Glutamatergic neuron (in vitro differentiated cells): ENCODE measurements at regions not wholly inside any gene's neighbourhood (a gene's known extent, or its start where the extent isn't known, plus 50 kb on each side); places are given as distances from the start of the nearest gene placed in this dataset.

ENCODE experiments used
- DNase-seq: peaks from one replicate; pipeline ENCODE4 v3.0.0; 2022
- H3K27ac Mint-ChIP-seq: one replicate; pipeline ENCODE4 v1.8.0; 2020; ENCODE audit warnings: mild to moderate bottlenecking, mixed read lengths, inconsistent platforms; ENCODE audit not compliant: unreplicated experiment
- H3K27me3 Mint-ChIP-seq: one replicate; pipeline ENCODE4 v1.8.0; 2020; ENCODE audit warnings: mild to moderate bottlenecking, moderate library complexity, mixed read lengths, inconsistent platforms; ENCODE audit not compliant: unreplicated experiment
- H3K36me3 Mint-ChIP-seq: one replicate; pipeline ENCODE4 v1.8.0; 2020; ENCODE audit warnings: mild to moderate bottlenecking, mixed read lengths, inconsistent platforms; ENCODE audit not compliant: unreplicated experiment
- H3K4me1 Mint-ChIP-seq: one replicate; pipeline ENCODE4 v1.8.0; 2020; ENCODE audit warnings: mild to moderate bottlenecking, low read depth, mixed read lengths, inconsistent platforms; ENCODE audit not compliant: unreplicated experiment
- H3K4me3 Mint-ChIP-seq: one replicate; pipeline ENCODE4 v1.8.0; 2020; ENCODE audit warnings: mild to moderate bottlenecking, mixed read lengths, inconsistent platforms; ENCODE audit not compliant: unreplicated experiment
- H3K9me3 Mint-ChIP-seq: one replicate; pipeline ENCODE4 v1.8.0; 2020; ENCODE audit warnings: mild to moderate bottlenecking, moderate library complexity, mixed read lengths, inconsistent platforms; ENCODE audit not compliant: unreplicated experiment
- TF ChIP-seq, protein P1 (sequence below): fragments of 200-600 bp; sonication (generic); IDR thresholded peaks from one replicate; pipeline ENCODE4 v1.5.0; 2021; ENCODE audit not compliant: partially characterized antibody, unreplicated experiment

DNA sequence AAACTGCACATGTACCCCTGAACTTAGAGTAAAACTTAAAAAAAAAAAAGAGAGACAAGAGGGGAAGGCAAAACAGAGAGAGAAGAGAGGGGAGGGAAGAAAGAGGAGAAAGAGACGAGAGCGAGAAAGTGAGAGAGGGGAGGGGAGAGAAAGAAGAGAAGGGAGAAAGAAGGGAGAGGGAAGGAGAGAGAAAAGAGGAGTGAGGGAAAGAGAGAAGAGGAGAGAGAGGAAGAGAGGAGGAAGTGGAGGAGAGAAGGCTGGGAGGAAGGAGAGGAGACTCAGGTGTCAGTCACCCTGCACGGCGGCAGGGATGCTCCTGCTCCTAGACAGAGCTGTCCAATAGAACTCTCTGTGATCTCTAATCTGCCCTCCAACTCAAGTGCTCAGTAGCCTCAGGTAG is 248.3 kb downstream of the MIAT start:
- DNase-seq: no peak
- H3K36me3 Mint-ChIP-seq: no peaks in the 10 kb centered on the region

DNA sequence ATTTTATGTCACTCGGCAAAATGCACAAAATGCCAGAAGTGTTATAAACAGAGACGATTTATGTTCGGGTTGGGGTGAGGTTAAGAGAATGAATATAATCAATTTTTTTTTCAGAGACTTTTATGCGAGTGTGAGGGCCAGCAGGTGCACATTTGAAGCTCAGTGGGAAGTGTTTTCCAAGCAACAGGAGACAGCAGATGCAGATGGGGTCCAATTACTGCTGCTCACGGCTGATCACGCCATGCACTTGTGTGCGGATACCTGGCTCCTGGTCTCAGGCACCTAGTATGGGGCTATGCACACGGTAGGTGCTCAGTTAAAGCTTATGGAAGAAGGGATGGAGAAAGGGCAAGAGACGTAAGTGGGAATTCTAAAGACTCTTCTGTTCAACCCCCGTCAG is 249.1 kb downstream of the MIAT start:
- no peak overlapping the region for H3K4me3 Mint-ChIP-seq
- no peaks in the 10 kb centered on the region for H3K36me3 Mint-ChIP-seq
- TF ChIP-seq, protein P1, sequence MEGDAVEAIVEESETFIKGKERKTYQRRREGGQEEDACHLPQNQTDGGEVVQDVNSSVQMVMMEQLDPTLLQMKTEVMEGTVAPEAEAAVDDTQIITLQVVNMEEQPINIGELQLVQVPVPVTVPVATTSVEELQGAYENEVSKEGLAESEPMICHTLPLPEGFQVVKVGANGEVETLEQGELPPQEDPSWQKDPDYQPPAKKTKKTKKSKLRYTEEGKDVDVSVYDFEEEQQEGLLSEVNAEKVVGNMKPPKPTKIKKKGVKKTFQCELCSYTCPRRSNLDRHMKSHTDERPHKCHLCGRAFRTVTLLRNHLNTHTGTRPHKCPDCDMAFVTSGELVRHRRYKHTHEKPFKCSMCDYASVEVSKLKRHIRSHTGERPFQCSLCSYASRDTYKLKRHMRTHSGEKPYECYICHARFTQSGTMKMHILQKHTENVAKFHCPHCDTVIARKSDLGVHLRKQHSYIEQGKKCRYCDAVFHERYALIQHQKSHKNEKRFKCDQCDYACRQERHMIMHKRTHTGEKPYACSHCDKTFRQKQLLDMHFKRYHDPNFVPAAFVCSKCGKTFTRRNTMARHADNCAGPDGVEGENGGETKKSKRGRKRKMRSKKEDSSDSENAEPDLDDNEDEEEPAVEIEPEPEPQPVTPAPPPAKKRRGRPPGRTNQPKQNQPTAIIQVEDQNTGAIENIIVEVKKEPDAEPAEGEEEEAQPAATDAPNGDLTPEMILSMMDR: no peak
- H3K27ac Mint-ChIP-seq: no peak overlapping the region
- peaks cover 19% of the 10 kb centered on the region for H3K27me3 Mint-ChIP-seq
- peaks cover 2% of the 10 kb centered on the region for H3K9me3 Mint-ChIP-seq
- H3K4me1 Mint-ChIP-seq: no peaks in the 10 kb centered on the region
- DNase-seq: no peak

More for the DNA sequence above, 248.3 kb downstream of the MIAT start:
- no peak overlapping the region for H3K27ac Mint-ChIP-seq
- H3K4me1 Mint-ChIP-seq: no peaks in the 10 kb centered on the region
- H3K9me3 Mint-ChIP-seq: peaks cover 2% of the 10 kb centered on the region
- H3K27me3 Mint-ChIP-seq: peaks cover 19% of the 10 kb centered on the region
- no peak overlapping the region for H3K4me3 Mint-ChIP-seq
- TF ChIP-seq, protein P1: no peak

DNA sequence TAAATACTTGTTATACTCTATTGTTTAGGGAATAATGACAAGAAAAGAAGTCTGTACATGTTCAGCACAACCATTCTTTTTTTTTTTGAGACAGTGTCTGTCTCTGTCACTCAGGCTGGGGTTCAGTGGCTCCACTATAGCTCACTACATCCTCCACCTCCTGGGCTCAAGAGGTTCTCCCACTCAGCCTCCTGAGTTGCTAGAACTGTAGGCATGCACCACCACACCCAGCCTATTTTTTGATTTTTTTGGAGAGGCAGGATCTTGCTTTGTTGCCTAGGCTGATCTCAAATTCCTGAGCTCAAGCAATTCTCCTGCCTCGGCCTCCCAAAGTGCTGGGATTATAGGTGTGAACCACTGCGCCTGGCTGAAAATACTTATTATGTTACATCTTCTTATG is 250.0 kb downstream of the MIAT start:
- Mint-ChIP-seq H3K27ac (no peak overlapping the region), H3K27me3 (peaks cover 19% of the 10 kb centered on the region), H3K4me3 (no peak overlapping the region), H3K9me3 (peaks cover 2% of the 10 kb centered on the region), H3K4me1 (no peaks in the 10 kb centered on the region), H3K36me3 (no peaks in the 10 kb centered on the region)
- TF ChIP-seq, protein P1: no peak
- no peak for DNase-seq

DNA sequence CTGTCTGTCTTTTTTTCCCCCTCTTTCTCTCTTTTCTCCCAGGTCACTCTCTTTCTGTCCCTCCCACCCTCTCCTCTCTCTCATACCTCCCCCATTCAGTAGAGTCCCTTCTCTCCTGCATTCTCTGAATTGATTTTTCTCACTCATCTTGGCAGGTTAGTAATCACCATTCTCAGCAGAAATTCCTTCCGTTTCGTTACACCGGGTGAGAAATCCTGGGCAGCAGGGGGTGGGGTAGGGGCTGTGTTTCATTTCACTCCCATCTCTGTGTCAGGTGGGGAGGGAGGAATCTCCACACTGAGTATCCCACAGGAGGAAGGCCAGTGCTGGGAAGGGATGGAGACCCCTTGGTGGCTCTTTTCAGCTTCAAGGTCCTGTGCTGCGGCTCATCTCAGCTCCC is 253.5 kb downstream of the MIAT start:
- peaks cover 5% of the 10 kb centered on the region for H3K27me3 Mint-ChIP-seq
- TF ChIP-seq, protein P1: no peak
- peaks cover 2% of the 10 kb centered on the region for H3K4me1 Mint-ChIP-seq

DNA sequence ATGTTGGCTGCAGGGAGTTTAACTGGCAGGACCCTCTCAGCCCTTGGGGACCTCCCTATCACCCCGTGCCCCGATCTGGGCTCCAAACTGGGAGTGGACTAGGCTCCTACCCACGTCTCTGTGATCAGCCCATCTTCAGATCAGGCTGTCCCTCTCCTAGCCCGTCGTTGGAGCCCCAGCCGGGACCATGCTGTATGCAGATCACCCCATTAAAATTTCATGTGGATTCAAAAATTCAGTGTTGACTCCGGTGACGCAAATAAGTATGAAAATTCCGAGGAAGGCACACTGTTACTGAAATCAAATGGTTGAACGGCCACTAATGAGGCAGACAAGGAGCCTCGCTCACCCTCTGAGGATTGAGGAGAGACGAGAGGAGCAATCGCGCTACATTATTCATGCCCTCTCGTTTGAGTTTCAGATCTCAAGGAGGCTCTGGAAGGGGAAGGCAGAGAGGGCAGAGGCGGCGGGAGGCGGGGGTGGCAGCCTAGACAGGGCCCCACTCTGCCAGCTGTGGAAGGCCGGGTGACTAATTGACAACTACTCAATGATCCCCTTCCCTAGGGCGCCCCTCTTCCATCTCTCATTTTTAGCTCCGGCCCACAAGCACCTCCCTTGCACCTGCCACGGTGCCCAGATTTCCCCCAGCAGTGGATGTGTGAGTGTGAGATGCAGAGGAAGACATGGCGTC is 255.4 kb downstream of the MIAT start:
- Mint-ChIP-seq H3K4me1 (peaks cover 2% of the 10 kb centered on the region), H3K27me3 (peaks cover 5% of the 10 kb centered on the region), H3K27ac (no peak overlapping the region), H3K9me3 (peaks cover 2% of the 10 kb centered on the region), H3K36me3 (no peaks in the 10 kb centered on the region), H3K4me3 (no peak overlapping the region)
- TF ChIP-seq, protein P1: no peak
- DNase-seq: no peak

More for the DNA sequence above, 253.5 kb downstream of the MIAT start:
- no peak for DNase-seq
- H3K4me3 Mint-ChIP-seq: no peak overlapping the region
- no peak overlapping the region for H3K27ac Mint-ChIP-seq
- H3K9me3 Mint-ChIP-seq: peaks cover 2% of the 10 kb centered on the region
- no peaks in the 10 kb centered on the region for H3K36me3 Mint-ChIP-seq
